Right lobe of liver (tissue), 6 donors: ENCODE measurements at regions not wholly inside any gene's neighbourhood (a gene's known extent, or its start where the extent isn't known, plus 50 kb on each side); places are given as distances from the start of the nearest gene placed in this dataset.
A peak's percentile ranks its signal among the peaks of the same experiment; 100 is the strongest.

Experiments used
- ATAC-seq, 4 donors: fragments of 200-7000 bp; cut with Tn5 transposase; one replicate each; pipeline ENCODE4 v1.9.1; 2020; ENCODE audit warnings: mild to moderate bottlenecking in 4 of 4, moderate library complexity in 4 of 4
- DNase-seq, 3 donors: peaks; one replicate each; pipeline ENCODE4 v3.0.0-alpha.2; 2020
- H3K27ac ChIP-seq, 3 donors: fragments of 200-600 bp; one replicate each; pipeline ENCODE4 v1.8.0; 2022
- H3K27me3 ChIP-seq, 2 donors: fragments of 200-600 bp; one replicate each; pipeline ENCODE4 v1.8.0; 2022
- H3K36me3 ChIP-seq, 4 donors: fragments of 200-600 bp; sonication (generic) in 1 of 4; one replicate each; pipeline versions ENCODE4 v1.5.1 to v1.8.0; 2017 to 2022; ENCODE audit warnings: control low read depth in 1 of 4
- H3K4me1 ChIP-seq, 4 donors: fragments of 200-600 bp; sonication (generic) in 1 of 4; one replicate each; pipeline versions ENCODE4 v1.5.1 to v1.8.0; 2017 to 2022; ENCODE audit warnings: control low read depth in 1 of 4
- H3K4me3 ChIP-seq, 3 donors: fragments of 200-600 bp; one replicate each; pipeline ENCODE4 v1.8.0; 2022
- H3K9me3 ChIP-seq, 4 donors: fragments of 200-600 bp; sonication (generic) in 1 of 4; one replicate each; pipeline versions ENCODE4 v1.5.1 to v1.8.0; 2017 to 2022; ENCODE audit warnings: control low read depth in 1 of 4
- CTCF ChIP-seq, 4 donors: fragments of 200-600 bp in 3 of 4; fragments of 450-650 bp in 1 of 4; IDR thresholded peaks; one replicate each; pipeline versions ENCODE4 v1.5.1 to v1.8.0; 2016 to 2022; ENCODE audit warnings: antibody characterized with exemption in 4 of 4, mild to moderate bottlenecking in 2 of 4
- POLR2A ChIP-seq: fragments of 450-650 bp; IDR thresholded peaks from one replicate; pipeline ENCODE4 v1.6.1; 2017; ENCODE audit warnings: antibody characterized with exemption, mild to moderate bottlenecking
- WGBS: methylation state at CpG from one replicate; pipeline ENCODE4 v1.1.6; 2018; ENCODE audit warnings: low coverage, low lambda C conversion rate; ENCODE audit not compliant: insufficient coverage; ENCODE audit errors: missing lambda C conversion rate; 5-methylcytosine and 5-hydroxymethylcytosine counted together
- intact Hi-C, 2 donors: fragments of 100-400 bp; cut with DNase I; formaldehyde crosslinking; loops; one replicate each; pipeline versions ENCODE4 v1.11.2 to v1.14.1; 2022
- donor health status: DM: no; HTN: yes; CAD: no.
- donor health status: DM: no; HTN: no; CAD: no.
- donor health status: DM: no; HTN: no; CAD: no.
- donor health status: DM: no; HTN: yes; CAD: no.
- donor health status: DM: no; HTN: yes; CAD: no.

- Histone ChIP-seq H3K9me3 (no peaks in the 10 kb centered on the region), H3K4me1 (no peaks in the 10 kb centered on the region), H3K4me3 (no peak overlapping the region), H3K27ac (no peak overlapping the region), H3K36me3 (no peaks in the 10 kb centered on the region), H3K27me3 (no peaks in the 10 kb centered on the region)
- DNase-seq (no peak), ATAC-seq (no peak)
- no peak for TF ChIP-seq CTCF (IDR thresholded peaks at IDR 0.05)
- no peak for TF ChIP-seq POLR2A
- intact Hi-C loops: no loop called here
- WGBS: 46% methylated on average over 1 of the region's 2 CpGs
Observed at GRCh38 chr4:151931563-151931962, 170.8 kb upstream of the GATB start.

DNA sequence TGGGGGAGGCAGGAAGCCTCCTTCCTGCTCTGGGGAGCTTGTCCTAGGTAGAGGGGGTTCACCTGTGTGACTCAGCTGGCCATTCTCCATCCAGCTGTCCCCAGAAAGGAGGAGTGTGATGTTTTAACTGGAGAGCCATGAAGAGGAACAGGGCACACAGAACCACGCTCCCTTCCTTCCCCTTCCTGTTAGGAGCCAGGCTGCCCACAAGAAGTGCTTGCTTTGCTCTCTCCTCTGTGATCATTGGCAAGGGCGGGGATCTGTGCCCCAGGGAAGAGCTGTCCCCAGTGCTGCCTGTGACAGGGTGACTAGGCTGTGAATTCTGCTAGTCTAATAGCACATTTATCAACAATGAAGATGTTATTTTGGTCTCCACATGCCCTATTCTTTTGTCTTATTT, 169.6 kb upstream of the GATB start:
- Histone ChIP-seq H3K4me1 (no peaks in the 10 kb centered on the region), H3K36me3 (no peaks in the 10 kb centered on the region), H3K27me3 (no peaks in the 10 kb centered on the region), H3K4me3 (no peak overlapping the region), H3K27ac (no peak overlapping the region), H3K9me3 (no peaks in the 10 kb centered on the region)
- no peak for DNase-seq
- no peak for TF ChIP-seq CTCF (IDR thresholded peaks at IDR 0.05)
- no peak for TF ChIP-seq POLR2A
- no CpG with 5 or more reads among the region's 2 CpGs for WGBS
- peak; percentile 23 to 64 (median 48) for ATAC-seq
- intact Hi-C loops: no loop called here

- intact Hi-C loops: no loop called here
- 81% methylated on average over 4 of the region's 5 CpGs for WGBS
- Histone ChIP-seq H3K27me3 (no peaks in the 10 kb centered on the region), H3K27ac (no peak overlapping the region), H3K4me3 (no peak overlapping the region), H3K36me3 (no peaks in the 10 kb centered on the region), H3K4me1 (no peaks in the 10 kb centered on the region), H3K9me3 (no peaks in the 10 kb centered on the region)
- TF ChIP-seq POLR2A (no peak), CTCF (IDR thresholded peaks at IDR 0.05) (no peak)
- ATAC-seq (no peak), DNase-seq (no peak)
Observed at GRCh38 chr4:151928112-151928511, 167.3 kb upstream of the GATB start.

DNA sequence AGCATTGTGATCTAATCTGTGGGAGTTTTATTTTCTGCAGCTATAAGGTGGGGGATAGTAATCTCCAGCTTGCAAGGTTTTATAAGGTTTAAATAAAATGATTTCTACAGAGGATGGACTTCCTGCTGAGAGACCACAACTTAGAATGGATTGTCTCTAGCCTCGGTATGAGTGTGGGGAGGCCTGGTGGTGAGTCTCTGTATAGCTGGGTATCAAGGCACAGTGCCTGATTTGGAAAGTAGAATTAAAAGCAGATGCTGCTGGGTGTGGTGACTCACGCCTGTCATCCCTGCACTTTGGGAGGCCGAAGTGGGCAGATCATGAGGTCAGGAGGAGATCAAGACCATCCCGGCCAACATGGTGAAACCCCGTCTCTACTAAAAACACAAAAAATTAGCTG, 162.0 kb upstream of the GATB start:
- no peaks in the 10 kb centered on the region for H3K4me1 ChIP-seq
- TF ChIP-seq POLR2A (no peak), CTCF (IDR thresholded peaks at IDR 0.05) (no peak)
- no peak overlapping the region for H3K27ac ChIP-seq
- no peaks in the 10 kb centered on the region for H3K27me3 ChIP-seq
- no peaks in the 10 kb centered on the region for H3K9me3 ChIP-seq
- H3K36me3 ChIP-seq: no peaks in the 10 kb centered on the region
- no peak overlapping the region for H3K4me3 ChIP-seq
- 49% methylated on average over 5 of the region's 5 CpGs for WGBS
- no peak for ATAC-seq
- no peak for DNase-seq
- intact Hi-C loops: no loop called here

DNA sequence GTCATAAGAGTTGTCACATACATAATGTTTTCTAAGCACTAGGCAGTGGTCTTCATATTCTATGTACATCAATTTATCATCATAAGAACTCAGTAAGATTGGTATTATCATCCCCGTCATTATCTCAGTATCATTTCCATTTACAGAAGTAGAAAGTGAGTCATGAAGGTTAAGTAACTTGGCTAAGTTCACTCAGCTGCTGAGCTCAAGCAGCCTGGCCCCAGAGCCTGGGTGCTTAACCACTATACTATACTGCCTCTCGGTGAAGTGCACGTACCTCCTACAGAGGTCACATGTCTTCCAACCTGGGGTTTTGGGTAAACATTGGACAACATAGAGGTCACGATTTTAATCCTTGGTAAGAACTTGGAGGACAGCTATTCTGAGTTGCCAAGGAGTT, 161.5 kb upstream of the GATB start:
- intact Hi-C loops: no loop called here
- 75% methylated on average over 4 of the region's 4 CpGs for WGBS
- ATAC-seq: no peak

More for the DNA sequence above, 161.5 kb upstream of the GATB start:
- Histone ChIP-seq H3K9me3 (no peaks in the 10 kb centered on the region), H3K27me3 (no peaks in the 10 kb centered on the region), H3K27ac (no peak overlapping the region), H3K36me3 (no peaks in the 10 kb centered on the region), H3K4me3 (no peak overlapping the region), H3K4me1 (no peaks in the 10 kb centered on the region)
- no peak for DNase-seq
- TF ChIP-seq POLR2A: no peak
- TF ChIP-seq CTCF (IDR thresholded peaks at IDR 0.05): no peak
